ENCODE measurements at regions not wholly inside any gene's neighbourhood (a gene's known extent, or its start where the extent isn't known, plus 50 kb on each side); places are given as distances from the start of the nearest gene placed in this dataset.

- no peak for TF ChIP-seq CTCF (IDR thresholded peaks at IDR 0.05; ENCODE audit: extremely low read depth, insufficient read depth, missing control alignments)
- no peak for DNase-seq (ENCODE audit: low spot score)
Measured at GRCh38 chr5:176732736-176733405, 77.5 kb upstream of the UNC5A start.

GRCh38 chr5:176733406-176734262 lies 76.7 kb upstream of the UNC5A start:
- TF ChIP-seq CTCF (IDR thresholded peaks at IDR 0.05; ENCODE audit: extremely low read depth, insufficient read depth, missing control alignments) = no peak
- in situ Hi-C loops (cut with MboI; ENCODE audit: low pct_unique_long_range_greater_than_20kb, low sequenced_read_pairs, unreplicated experiment) = no loop called here
- no peak for DNase-seq (ENCODE audit: low spot score)

More at GRCh38 chr5:176732736-176733405, 77.5 kb upstream of the UNC5A start:
- in situ Hi-C loops (cut with MboI; ENCODE audit: low pct_unique_long_range_greater_than_20kb, low sequenced_read_pairs, unreplicated experiment) = no loop called here

- no peak for DNase-seq (ENCODE audit: low spot score)
- no peak for TF ChIP-seq CTCF (IDR thresholded peaks at IDR 0.05; ENCODE audit: extremely low read depth, insufficient read depth, missing control alignments)
- in situ Hi-C loops (cut with MboI; ENCODE audit: low pct_unique_long_range_greater_than_20kb, low sequenced_read_pairs, unreplicated experiment) = no loop called here
Measured at GRCh38 chr5:176734756-176735342, 75.5 kb upstream of the UNC5A start.

- in situ Hi-C loops (cut with MboI; ENCODE audit: low pct_unique_long_range_greater_than_20kb, low sequenced_read_pairs, unreplicated experiment) = no loop called here
Measured at GRCh38 chr5:176735383-176736265, 74.7 kb upstream of the UNC5A start.

GRCh38 chr5:176736301-176736930 lies 73.9 kb upstream of the UNC5A start:
- no peak for DNase-seq (ENCODE audit: low spot score)
- in situ Hi-C loops (cut with MboI; ENCODE audit: low pct_unique_long_range_greater_than_20kb, low sequenced_read_pairs, unreplicated experiment) = no loop called here
- TF ChIP-seq CTCF (IDR thresholded peaks at IDR 0.05; ENCODE audit: extremely low read depth, insufficient read depth, missing control alignments) = no peak

More at GRCh38 chr5:176735383-176736265, 74.7 kb upstream of the UNC5A start:
- no peak for TF ChIP-seq CTCF (IDR thresholded peaks at IDR 0.05; ENCODE audit: extremely low read depth, insufficient read depth, missing control alignments)
- DNase-seq (ENCODE audit: low spot score) = no peak

All from GM13977 (cell line).